ENCODE measurements at regions not wholly inside any gene's neighbourhood (a gene's known extent, or its start where the extent isn't known, plus 50 kb on each side); places are given as distances from the start of the nearest gene placed in this dataset.
"Not testable (repeated sequence)": the region's sequence is repeated elsewhere in the genome, so short reads cannot be mapped to it uniquely, and the experiment has no call there.

DNA sequence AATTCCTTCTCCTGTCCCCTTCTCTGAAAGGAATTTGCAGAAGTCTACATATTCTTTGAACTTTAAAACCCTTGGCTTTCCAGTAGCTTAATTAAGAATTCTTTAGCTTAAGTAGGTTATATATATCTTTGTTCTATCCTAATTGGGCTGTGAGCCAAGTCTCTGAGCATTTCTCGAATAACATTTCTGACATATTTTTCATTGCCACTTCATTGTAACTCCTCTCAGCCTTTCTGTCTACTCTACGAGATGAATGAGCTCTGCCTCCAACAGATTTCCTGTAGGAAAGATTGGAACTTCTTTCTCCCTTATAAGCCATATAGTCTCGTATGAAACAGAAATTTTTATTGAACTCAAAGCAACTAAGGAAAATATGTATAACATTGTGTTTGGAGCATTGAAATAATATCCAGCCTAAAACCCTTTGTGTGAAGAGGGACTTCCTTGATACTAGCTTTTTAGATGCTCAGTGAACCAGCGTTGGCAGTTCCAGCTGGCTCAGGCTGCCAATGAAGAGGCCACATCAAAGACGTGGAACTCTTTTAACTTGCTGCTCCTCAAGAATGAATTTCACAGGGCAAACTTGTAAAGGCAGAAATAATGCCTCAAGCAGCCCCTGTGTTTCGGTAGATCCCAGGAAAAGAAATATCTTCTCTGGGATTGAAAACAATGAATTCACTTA lies 87.7 kb upstream of the NOX3 start:
- DNase-seq = no peak

DNA sequence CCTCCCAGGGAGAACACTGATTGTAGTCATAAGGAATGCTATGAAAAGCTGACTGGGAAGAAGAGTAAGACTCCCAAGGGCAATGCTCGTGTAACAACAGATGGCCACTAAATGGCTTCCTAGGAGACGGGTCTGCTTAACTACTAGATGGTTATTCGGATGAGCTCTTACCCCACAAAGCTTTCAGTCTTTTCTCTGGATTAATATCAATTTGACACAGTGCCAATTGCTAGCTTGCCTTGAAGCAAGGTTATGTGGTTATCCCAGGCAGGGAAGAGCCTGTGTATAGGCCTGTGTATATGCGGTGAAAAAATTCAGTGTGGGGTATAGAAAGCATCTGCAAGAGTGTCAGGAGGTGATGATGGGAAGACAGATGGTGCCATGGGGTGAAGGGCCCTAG lies 86.4 kb upstream of the NOX3 start:
- DNase-seq = no peak

DNA sequence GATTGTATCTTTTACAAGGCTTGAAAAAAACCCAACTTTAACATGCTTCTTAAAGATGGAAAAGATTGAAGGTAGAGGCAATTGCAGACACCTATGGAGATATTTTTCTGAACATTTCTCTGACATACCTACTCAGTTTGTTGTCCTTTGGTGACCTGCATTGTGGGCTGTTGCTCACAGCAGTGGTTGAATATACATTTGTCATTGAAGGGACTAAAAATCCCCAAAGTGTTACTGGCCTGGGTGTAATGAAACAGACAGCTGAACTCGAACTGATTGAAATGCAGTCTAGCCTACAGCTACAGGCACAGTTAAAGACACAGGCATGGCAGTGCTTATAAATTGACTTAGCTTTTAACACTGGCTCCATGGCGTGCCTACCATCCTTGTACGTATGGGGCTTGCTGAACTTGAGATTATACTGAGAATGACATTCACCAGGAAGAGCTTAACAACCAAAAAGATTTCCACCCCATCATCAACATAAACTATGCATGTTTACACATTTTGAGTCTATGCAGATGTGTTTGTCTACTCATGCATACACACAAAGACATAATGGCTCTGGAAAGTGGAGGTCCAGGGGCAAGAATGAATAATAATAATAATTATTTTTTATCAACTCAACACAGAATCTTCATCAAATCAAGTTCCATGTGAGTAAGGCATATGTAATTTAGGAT lies 83.2 kb upstream of the NOX3 start:
- DNase-seq = no peak

DNA sequence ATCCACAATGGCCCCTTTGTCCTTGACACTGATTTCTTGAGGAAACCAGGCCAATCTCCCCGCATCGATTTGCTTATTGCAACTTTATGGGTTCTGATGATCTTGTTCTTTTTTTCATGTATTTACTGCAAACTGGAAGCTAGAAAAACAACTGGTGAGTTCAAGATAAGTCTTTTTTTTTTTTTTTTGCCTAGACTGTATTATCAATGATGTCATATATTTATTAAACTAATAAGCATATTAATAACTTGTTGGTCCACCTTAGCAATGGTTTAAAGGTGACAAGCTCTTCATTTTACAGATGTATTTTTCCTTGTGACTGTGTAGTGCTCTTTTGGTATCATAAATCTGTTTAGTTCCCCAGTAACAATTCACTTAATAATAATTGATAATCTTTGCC lies 79.0 kb upstream of the NOX3 start:
- no peak for DNase-seq

DNA sequence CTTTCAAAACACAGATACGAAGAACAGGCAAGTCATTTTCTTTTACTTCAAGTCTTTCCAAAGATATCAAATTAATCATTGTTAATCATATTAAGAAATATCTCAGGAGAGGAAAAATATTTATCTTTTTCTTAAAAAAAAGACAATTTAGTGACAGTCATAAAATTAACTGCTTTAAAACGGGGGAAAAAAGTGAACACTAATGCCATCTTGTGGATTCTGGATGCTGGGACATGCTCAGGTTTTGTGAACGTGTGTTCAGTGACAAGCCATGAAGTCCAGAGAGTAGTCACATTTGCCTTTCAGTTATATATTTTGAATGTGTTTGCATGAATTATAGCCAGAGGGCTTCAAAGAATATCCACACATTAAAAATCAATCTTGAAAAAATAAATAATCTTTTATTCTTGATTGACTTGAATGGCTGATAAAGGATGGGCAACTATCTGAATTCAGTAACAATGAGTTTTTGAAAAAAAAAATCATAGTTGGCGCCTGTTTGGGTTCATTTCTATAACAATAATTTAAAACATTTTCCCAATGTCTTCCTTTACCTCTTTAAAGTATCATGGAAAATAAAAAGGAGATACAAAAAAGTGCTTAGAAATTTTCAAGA lies 74.7 kb upstream of the NOX3 start:
- DNase-seq = peak in 1 of 2 experiments; percentile 6

DNA sequence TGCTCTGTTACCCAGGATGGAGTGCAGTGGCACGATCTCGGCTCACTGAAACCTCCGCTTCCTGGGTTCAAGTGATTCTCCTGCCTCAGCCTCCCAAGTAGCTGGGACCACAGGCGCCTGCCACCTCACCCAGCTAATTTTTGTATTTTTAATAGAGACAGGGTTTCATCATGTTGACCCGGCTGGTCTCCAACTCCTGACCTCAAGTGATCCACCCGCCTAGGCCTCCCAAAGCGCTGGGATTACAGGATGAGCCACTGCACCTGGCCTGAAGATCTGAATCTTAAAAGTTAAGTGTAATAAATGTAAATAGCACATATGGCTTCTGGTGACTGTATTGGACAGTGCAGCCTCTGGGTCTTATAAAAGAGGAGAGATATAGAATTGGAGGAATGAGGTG lies 74.2 kb upstream of the NOX3 start:
- DNase-seq = not testable (repeated sequence)

DNA sequence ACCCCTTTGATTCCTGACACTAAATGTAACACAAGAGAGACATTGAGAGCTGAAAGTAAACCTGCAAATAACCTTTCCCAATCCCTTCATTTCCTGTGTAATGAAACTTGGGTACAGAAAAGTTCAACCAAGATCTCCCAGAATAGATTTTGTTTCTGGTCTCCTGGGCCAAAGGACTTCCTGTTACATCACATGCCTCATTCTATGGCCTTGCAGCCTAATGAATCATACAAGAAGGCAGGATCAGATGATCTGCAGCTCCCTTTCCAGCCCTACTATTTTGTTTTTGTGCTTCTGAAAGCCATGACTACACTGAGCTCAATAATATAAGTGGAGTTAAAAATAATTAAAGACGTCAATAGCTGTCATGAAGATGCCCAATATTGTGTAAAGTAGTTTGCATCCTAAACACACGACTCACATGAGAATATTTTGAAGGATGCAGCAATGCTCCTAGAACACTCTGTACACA lies 73.4 kb upstream of the NOX3 start:
- no peak for DNase-seq

DNA sequence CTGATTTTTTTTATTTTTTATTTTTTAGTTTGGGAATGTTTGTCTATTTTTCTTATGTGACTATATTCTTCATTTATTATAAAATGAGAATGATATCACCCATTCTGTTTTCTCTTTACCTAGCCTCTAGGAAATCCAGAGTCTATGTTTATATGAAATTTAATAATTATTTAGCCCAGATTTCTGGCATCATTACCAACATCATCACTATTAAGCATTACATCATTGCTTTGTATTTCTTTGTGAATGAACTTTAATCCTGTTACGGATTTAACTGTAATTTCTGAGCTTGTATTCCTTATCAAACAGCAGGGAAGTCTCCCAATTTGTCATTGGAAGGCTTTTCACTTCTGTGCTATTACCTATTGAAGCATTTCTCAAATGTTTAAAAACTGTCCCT lies 72.7 kb upstream of the NOX3 start:
- DNase-seq = no peak

DNA sequence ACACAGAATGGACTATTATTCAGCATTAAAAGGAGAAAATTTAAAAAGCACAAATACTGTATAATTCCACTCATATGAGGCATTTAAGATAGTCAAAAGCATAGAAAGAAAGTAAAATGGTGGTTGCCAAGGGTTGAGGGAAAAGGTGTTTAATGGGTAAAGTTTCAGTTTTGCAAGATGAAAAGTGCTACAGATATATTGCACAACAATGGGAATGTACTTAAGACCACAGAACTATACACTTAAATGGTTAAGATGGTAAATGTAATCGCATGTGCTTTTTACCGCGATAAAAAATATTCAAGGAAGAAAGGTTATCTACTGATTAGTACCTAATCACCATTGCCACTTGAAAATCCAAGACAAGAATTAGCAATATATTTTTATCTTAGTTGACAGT lies 71.8 kb upstream of the NOX3 start:
- no peak for DNase-seq

DNA sequence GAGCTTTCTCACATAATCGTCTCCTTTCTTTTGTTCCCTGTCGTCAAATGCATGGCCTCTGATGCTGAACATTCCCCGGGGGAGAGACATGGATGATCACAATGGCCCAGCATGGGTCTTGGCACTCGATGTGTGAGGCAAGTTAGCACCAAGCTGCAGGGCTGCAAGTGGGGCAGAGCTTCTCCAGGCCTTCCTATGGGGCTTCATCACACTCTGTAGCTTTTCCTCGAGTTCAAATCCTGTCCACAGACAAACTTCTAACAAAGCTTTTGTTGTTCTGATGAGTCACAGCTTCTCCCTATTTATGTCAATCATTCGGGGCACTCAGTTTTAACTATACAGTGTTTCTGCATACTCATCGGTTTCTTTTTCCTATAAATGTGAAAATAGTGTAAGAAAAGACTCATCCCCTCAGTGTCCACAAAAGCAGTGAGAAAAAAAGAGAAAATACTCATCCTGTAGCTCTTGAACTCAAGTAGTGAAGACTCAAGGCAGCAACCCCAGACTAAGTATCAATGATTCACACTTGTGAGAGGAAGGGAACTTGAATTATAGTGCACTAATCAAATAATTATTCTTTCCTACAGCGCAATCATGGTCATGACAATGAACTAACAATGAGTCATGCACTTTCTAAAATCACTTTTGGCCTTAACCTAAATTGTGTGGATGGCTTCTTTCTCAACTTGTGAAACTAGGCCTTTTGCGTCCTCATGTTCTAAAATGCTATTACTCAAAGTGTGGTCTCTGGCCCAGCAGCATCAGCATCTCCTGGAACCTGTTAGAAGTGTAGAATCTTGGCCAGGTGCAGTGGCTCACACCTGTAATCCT lies 68.4 kb upstream of the NOX3 start:
- no peak for DNase-seq

DNA sequence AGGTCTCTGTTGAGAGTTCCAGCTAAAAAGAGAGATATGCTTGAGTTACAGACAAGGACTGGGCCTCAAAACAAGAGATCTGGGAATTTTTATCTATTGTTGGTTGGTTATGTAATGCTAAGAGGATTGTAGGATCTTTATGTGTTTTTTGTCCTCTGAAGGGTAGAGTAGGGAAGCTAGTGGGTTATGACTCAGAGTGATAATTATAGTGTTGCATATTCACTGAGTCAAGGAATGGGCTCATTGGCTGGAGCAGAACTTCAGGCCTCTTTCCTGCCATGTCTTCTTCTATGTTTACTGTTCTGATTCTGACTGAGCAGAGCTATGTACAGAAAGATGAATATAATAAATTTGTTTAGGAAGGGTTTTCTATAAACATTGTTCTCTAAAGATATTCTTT lies 66.1 kb upstream of the NOX3 start:
- DNase-seq = no peak

DNA sequence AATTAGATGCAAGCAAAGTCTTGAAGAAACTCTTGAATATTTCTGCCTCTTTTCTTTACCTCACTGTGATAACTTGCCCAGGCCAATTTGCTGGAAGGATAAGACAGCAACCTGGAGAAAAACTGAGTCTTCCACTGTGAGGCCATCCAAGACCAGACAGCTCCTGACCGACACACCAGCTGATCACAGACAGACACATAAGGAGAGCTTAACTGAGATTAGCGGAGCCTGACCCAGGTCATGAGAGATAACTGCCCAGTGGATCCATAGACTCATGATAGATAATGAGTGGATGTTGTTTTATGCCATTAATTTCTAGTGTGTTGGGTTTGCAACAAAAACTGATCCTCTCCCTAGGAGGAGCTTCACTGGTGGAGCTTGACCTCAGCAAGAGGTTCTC lies 64.4 kb upstream of the NOX3 start:
- DNase-seq = no peak

DNA sequence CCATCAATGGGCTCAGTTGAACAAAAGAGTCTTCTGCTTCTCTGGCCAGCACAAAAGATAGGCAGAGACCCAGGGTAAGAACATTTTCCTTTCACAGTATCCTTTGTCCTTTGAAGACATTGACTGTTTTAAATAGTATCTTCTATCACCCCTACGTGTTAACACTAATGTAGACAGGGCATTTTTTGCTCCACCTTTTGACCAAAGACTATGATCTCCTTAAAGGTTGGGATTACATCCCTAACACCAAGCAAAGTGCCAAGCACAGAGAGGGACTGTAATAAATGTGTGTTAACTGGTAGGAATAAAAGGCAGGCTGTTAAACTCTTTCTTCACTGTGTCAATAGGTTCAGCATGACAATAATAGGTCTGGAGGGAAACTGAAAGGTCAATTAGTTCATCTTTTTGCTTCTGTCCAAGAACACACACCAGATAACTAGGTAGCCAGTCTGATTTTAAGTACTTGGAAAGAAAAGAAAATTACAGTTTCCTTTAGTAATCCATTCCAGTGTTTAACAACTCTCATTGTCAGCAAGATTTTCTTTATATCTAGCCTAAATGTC lies 63.6 kb upstream of the NOX3 start:
- DNase-seq = no peak

DNA sequence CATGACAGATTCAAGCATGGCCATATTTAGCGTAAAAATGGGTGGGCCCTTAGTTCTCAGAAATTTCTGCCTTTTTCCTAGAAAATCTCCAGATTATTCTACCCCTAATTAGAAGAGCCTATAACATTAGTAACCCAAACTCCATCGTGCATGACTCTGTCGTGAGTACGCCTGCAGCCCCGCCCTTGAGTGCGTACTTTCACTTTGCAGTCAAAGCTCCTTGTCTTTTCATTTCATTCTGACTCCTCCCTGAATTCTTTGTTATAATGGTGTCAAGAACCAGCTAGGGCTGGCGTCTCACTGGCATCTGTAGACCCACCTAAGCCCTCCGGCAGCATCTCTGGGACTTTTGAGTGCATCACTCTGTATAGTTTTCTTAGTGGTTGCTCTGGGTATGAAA lies 61.7 kb upstream of the NOX3 start:
- no peak for DNase-seq

DNA sequence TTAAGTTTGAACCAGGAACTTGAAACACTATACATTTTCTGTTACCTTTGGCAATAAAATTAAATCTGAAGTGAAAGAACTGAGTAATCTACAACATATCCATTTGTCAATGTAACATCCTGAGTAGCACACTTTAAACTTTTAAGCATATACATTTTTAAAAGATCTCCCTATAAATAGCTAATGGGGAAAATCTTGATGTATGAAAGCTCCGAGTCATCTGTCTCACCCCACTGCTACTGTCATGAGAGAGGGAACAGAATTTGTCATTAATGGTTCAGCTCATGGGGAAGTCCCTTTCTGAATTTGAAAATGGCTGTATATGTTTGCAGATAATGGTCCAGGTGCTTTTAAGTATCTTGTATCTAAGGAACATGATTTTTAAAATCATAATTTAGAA lies 55.2 kb upstream of the NOX3 start:
- no peak for DNase-seq

DNA sequence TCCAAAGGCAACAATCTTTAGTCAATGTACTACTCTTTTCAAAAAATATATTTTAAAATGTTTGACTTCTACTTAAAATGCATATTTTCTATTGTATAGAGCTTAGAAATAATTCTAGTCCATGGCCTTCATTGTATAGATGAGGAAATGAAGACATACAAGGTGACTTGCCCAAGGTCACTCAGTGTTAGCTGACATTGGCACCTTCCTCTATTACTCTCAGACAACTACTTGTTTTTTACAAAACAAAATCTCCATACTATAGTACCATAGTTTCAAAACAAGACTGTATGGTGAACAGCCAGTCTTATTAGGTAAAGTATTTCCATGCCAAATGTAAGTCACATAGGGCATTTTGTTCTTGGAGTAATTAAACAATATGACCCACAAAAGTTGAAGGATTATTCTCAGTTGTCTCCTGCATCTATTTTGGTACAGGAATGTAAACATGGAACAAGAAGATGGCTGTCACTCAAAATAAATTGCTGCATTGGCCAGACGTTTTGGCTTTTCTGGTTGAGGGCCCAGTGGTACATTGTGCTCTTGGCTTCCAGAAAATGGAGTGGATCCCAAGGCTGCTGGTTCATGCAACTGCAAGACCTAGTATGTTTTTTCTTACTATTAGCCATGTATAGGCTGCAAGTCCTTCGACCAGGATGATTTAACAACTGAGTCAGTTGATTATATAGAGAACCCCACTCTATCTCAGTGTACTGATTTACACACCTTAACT lies 54.3 kb upstream of the NOX3 start:
- no peak for DNase-seq

DNA sequence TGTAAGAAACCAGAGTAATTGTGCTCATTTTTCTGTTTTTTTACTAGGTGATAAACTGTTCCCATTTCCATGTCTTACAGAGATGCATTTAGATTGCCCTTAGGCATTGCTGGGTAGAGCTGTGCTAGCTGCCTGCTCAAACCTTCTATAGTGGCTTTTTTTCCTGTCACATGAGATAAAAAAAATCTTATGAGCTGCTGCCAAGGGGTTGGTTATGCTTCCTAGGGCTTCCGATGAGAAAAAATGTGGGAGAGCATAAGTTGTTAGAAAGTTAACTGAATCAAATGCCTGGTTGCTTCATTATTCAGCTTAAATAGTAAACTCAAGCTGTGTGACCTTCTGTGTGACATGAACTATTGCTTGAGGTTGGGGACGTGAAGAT lies 50.0 kb upstream of the NOX3 start:
- DNase-seq = no peak
